PC-9 (cell line): ENCODE measurements at regions not wholly inside any gene's neighbourhood (a gene's known extent, or its start where the extent isn't known, plus 50 kb on each side); places are given as distances from the start of the nearest gene placed in this dataset.

Experiments used
- BruUV-seq: library from RNA; stranded (reverse); fragments of 400-500 nt; replicated peaks from 2 replicates; lab custom pipeline; 2021; lab: Mats Ljungman, UMichigan
- CTCF ChIA-PET: fragments of 300-600 bp; sonication (Branson Sonifier 250); formaldehyde crosslinking; loops from one replicate; lab custom pipeline; 2022; ENCODE audit warnings: antibody characterized with exemption; lab: Charles Lee
- POLR2A ChIA-PET: fragments of 300-600 bp; sonication (Branson Sonifier 250); formaldehyde crosslinking; loops from one replicate; lab custom pipeline; 2022; ENCODE audit warnings: antibody characterized with exemption; ENCODE audit not compliant: unreplicated experiment; lab: Charles Lee
- DNase-seq, 2 experiments: peaks; one replicate each; pipeline versions ENCODE4 v3.0.0 to v3.0.0-alpha.2; 2015 to 2022; ENCODE audit warnings: mixed read lengths in 1 of 2
- H2AFZ ChIP-seq: fragments of 200-600 bp; sonication (generic); 2 replicates; pipeline ENCODE4 v1.8.1; 2017; ENCODE audit warnings: antibody characterized with exemption
- H3F3A ChIP-seq: fragments of 200-600 bp; sonication (generic); 2 replicates; pipeline ENCODE4 v1.8.1; 2017; ENCODE audit warnings: antibody characterized with exemption, mild to moderate bottlenecking, low read depth; ENCODE audit not compliant: insufficient read depth
- H3K27ac ChIP-seq: fragments of 200-600 bp; sonication (generic); 2 replicates; pipeline ENCODE4 v1.6.1; 2016; ENCODE audit warnings: mixed run types
- H3K27me3 ChIP-seq: fragments of 200-600 bp; sonication (generic); 2 replicates; pipeline ENCODE4 v1.6.1; 2016; ENCODE audit warnings: low read depth, mixed run types; ENCODE audit not compliant: insufficient read depth
- H3K36me3 ChIP-seq: fragments of 200-600 bp; sonication (generic); 2 replicates; pipeline ENCODE4 v1.6.1; 2016; ENCODE audit warnings: low read depth, mixed run types
- H3K4me1 ChIP-seq: fragments of 200-600 bp; sonication (generic); replicated peaks from 2 replicates; pipeline ENCODE4 v1.6.1; 2016; ENCODE audit warnings: mixed run types; ENCODE audit not compliant: insufficient read depth
- H3K4me2 ChIP-seq: fragments of 200-600 bp; sonication (generic); 2 replicates; pipeline ENCODE4 v1.6.1; 2017; ENCODE audit warnings: mixed run types
- H3K4me3 ChIP-seq: fragments of 200-600 bp; sonication (generic); 2 replicates; pipeline ENCODE4 v1.6.1; 2016; ENCODE audit warnings: mixed run types
- H3K79me2 ChIP-seq: fragments of 200-600 bp; sonication (generic); 2 replicates; pipeline ENCODE4 v1.6.1; 2017; ENCODE audit warnings: low read depth, mixed run types
- H3K9me2 ChIP-seq: fragments of 200-600 bp; sonication (generic); 2 replicates; pipeline ENCODE4 v1.8.1; 2017; ENCODE audit warnings: mild to moderate bottlenecking; ENCODE audit not compliant: insufficient read depth
- H3K9me3 ChIP-seq: fragments of 200-600 bp; sonication (generic); 2 replicates; pipeline ENCODE4 v1.8.1; 2016; ENCODE audit warnings: low read depth; ENCODE audit not compliant: insufficient read depth
- H4K20me1 ChIP-seq: fragments of 200-600 bp; sonication (generic); 2 replicates; pipeline ENCODE4 v1.8.1; 2017; ENCODE audit not compliant: insufficient read depth
- CTCF ChIP-seq: fragments of 200-600 bp; sonication (generic); conservative IDR thresholded peaks from 2 replicates; pipeline ENCODE4 v1.6.1; 2017; ENCODE audit warnings: mixed run types, antibody characterized with exemption, mild to moderate bottlenecking, moderate library complexity
- EZH2 ChIP-seq: fragments of 200-600 bp; sonication (generic); IDR thresholded peaks from 2 replicates; pipeline ENCODE4 v1.8.0; 2017; ENCODE audit warnings: antibody characterized with exemption, low read depth
- intact Hi-C: fragments of 100-400 bp; cut with micrococcal nuclease; formaldehyde crosslinking; loops from one replicate; pipeline ENCODE4 v1.10.0; 2022; ENCODE audit not compliant: unreplicated experiment

- no peak overlapping the region for H3K27ac ChIP-seq
- no peak for DNase-seq
- no peak for TF ChIP-seq CTCF
- TF ChIP-seq EZH2 = no peak
- no peaks in the 10 kb centered on the region for H3K4me1 ChIP-seq
- H3K27me3 ChIP-seq = no peaks in the 10 kb centered on the region
- BruUV-seq = no TSS peak
- H4K20me1 ChIP-seq = no peaks in the 10 kb centered on the region
- ChIA-PET POLR2A (no interaction called here), CTCF (no interaction called here)
- H3K4me3 ChIP-seq = no peak overlapping the region
- no peaks in the 10 kb centered on the region for H3K36me3 ChIP-seq
- no peak overlapping the region for H3K4me2 ChIP-seq
- H3F3A ChIP-seq = no peaks in the 10 kb centered on the region
- intact Hi-C loops = no loop called here
- no peaks in the 10 kb centered on the region for H3K79me2 ChIP-seq
- H3K9me2 ChIP-seq = no peaks in the 10 kb centered on the region
- no peaks in the 10 kb centered on the region for H3K9me3 ChIP-seq
- H2AFZ ChIP-seq = no peak overlapping the region
Measured at GRCh38 chr7:24212073-24212472, 71.9 kb upstream of the NPY start.

- H3K4me1 ChIP-seq = no peaks in the 10 kb centered on the region
- no peak for DNase-seq
- no peak overlapping the region for H3K27ac ChIP-seq
- no peak for TF ChIP-seq CTCF
- no peak for TF ChIP-seq EZH2
- H3K79me2 ChIP-seq = no peaks in the 10 kb centered on the region
- CTCF ChIA-PET = no interaction called here
- no peaks in the 10 kb centered on the region for H3K27me3 ChIP-seq
- no peak overlapping the region for H3K4me3 ChIP-seq
- H4K20me1 ChIP-seq = no peaks in the 10 kb centered on the region
- H3K36me3 ChIP-seq = no peaks in the 10 kb centered on the region
- H3F3A ChIP-seq = no peaks in the 10 kb centered on the region
- H3K9me3 ChIP-seq = no peaks in the 10 kb centered on the region
- intact Hi-C loops = no loop called here
- BruUV-seq = no TSS peak
- H2AFZ ChIP-seq = no peak overlapping the region
- no peak overlapping the region for H3K4me2 ChIP-seq
- H3K9me2 ChIP-seq = no peaks in the 10 kb centered on the region
- POLR2A ChIA-PET = no interaction called here
Measured at GRCh38 chr7:24213311-24213710, 70.7 kb upstream of the NPY start.

GRCh38 chr7:24214670-24215069 lies 69.3 kb upstream of the NPY start:
- DNase-seq = no peak
- H4K20me1 ChIP-seq = no peaks in the 10 kb centered on the region
- H3K9me3 ChIP-seq = no peaks in the 10 kb centered on the region
- no peaks in the 10 kb centered on the region for H3K4me1 ChIP-seq
- CTCF ChIA-PET = no interaction called here
- no TSS peak for BruUV-seq
- no peaks in the 10 kb centered on the region for H3K9me2 ChIP-seq
- no peak overlapping the region for H3K4me2 ChIP-seq
- intact Hi-C loops = no loop called here
- H3K27me3 ChIP-seq = no peaks in the 10 kb centered on the region
- no peak overlapping the region for H3K27ac ChIP-seq
- H3K36me3 ChIP-seq = no peaks in the 10 kb centered on the region
- no peak overlapping the region for H2AFZ ChIP-seq
- POLR2A ChIA-PET = no interaction called here
- no peaks in the 10 kb centered on the region for H3K79me2 ChIP-seq
- no peak for TF ChIP-seq EZH2
- H3F3A ChIP-seq = no peaks in the 10 kb centered on the region
- no peak overlapping the region for H3K4me3 ChIP-seq

- CTCF ChIA-PET = no interaction called here
- DNase-seq = peak in 1 of 2 experiments; percentile 65
- intact Hi-C loops = no loop called here
- no peaks in the 10 kb centered on the region for H3K79me2 ChIP-seq
- no peaks in the 10 kb centered on the region for H3K9me2 ChIP-seq
- no peak for TF ChIP-seq EZH2
- TF ChIP-seq CTCF = no peak
- H3K4me2 ChIP-seq = no peak overlapping the region
- POLR2A ChIA-PET = interaction anchor here (0.6 kb wide), 1 partner anchor 675 kb away, joined by 12 read pairs; no protein-coding TSS in a partner anchor
- H3K27ac ChIP-seq = no peak overlapping the region
- H2AFZ ChIP-seq = no peak overlapping the region
- no peaks in the 10 kb centered on the region for H3K36me3 ChIP-seq
- BruUV-seq = no TSS peak
- no peaks in the 10 kb centered on the region for H3F3A ChIP-seq
- H4K20me1 ChIP-seq = no peaks in the 10 kb centered on the region
- H3K27me3 ChIP-seq = no peaks in the 10 kb centered on the region
- no peaks in the 10 kb centered on the region for H3K4me1 ChIP-seq
- no peak overlapping the region for H3K4me3 ChIP-seq
- no peaks in the 10 kb centered on the region for H3K9me3 ChIP-seq
Measured at GRCh38 chr7:24216576-24217125, 67.3 kb upstream of the NPY start.
